KMS-11 (cell line): ENCODE measurements at regions not wholly inside any gene's neighbourhood (a gene's known extent, or its start where the extent isn't known, plus 50 kb on each side); places are given as distances from the start of the nearest gene placed in this dataset.
"Not testable (repeated sequence)": the region's sequence is repeated elsewhere in the genome, so short reads cannot be mapped to it uniquely, and the experiment has no call there.

Experiments used
- H2AFZ ChIP-seq: fragments of 200-600 bp; sonication (generic); 2 replicates; pipeline ENCODE4 v1.6.1; 2016; ENCODE audit warnings: antibody characterized with exemption, mixed run types, low read depth
- H3K27ac ChIP-seq: fragments of 200-600 bp; sonication (generic); 2 replicates; pipeline ENCODE4 v1.6.1; 2016; ENCODE audit warnings: mild to moderate bottlenecking, mixed run types
- H3K27me3 ChIP-seq: fragments of 200-600 bp; sonication (generic); 2 replicates; pipeline ENCODE4 v1.6.1; 2017; ENCODE audit warnings: mild to moderate bottlenecking, low read depth, mixed run types, moderate library complexity; ENCODE audit not compliant: insufficient read depth
- H3K36me3 ChIP-seq: fragments of 200-600 bp; sonication (generic); 2 replicates; pipeline ENCODE4 v1.6.1; 2017; ENCODE audit warnings: mild to moderate bottlenecking, mixed run types; ENCODE audit not compliant: insufficient read depth
- H3K4me1 ChIP-seq: fragments of 200-600 bp; sonication (generic); 2 replicates; pipeline ENCODE4 v1.6.1; 2016; ENCODE audit warnings: mild to moderate bottlenecking, low read depth, mixed run types; ENCODE audit not compliant: poor library complexity, severe bottlenecking
- H3K4me2 ChIP-seq: fragments of 200-600 bp; sonication (generic); 2 replicates; pipeline ENCODE4 v1.7.0; 2016; ENCODE audit warnings: mild to moderate bottlenecking, mixed run types
- H3K4me3 ChIP-seq: fragments of 200-600 bp; sonication (generic); IDR thresholded peaks from 2 replicates; pipeline ENCODE4 v1.6.1; 2017; ENCODE audit warnings: low read depth, low read length, mixed read lengths; ENCODE audit not compliant: insufficient read depth
- H3K79me2 ChIP-seq: fragments of 200-600 bp; sonication (generic); 2 replicates; pipeline ENCODE4 v1.6.1; 2016; ENCODE audit warnings: low read depth, mixed run types; ENCODE audit not compliant: insufficient read depth
- H3K9ac ChIP-seq: fragments of 200-600 bp; sonication (generic); 2 replicates; pipeline ENCODE4 v1.6.1; 2016; ENCODE audit warnings: mild to moderate bottlenecking, mixed run types
- H4K20me1 ChIP-seq: fragments of 200-600 bp; sonication (generic); 2 replicates; pipeline ENCODE4 v1.6.1; 2016; ENCODE audit warnings: mild to moderate bottlenecking, mixed run types; ENCODE audit not compliant: insufficient read depth
- CTCF ChIP-seq: fragments of 200-600 bp; sonication (generic); conservative IDR thresholded peaks from 2 replicates; pipeline ENCODE4 v1.6.1; 2017; ENCODE audit warnings: low read depth, mild to moderate bottlenecking, antibody characterized with exemption, low read length, moderate library complexity, mixed read lengths

- H3K36me3 ChIP-seq: no peaks in the 10 kb centered on the region
- no peak overlapping the region for H3K27ac ChIP-seq
- H3K4me1 ChIP-seq: no peaks in the 10 kb centered on the region
- H3K4me3 ChIP-seq: no peak overlapping the region
- H3K79me2 ChIP-seq: no peaks in the 10 kb centered on the region
- no peak overlapping the region for H3K4me2 ChIP-seq
- H2AFZ ChIP-seq: no peak overlapping the region
- H3K27me3 ChIP-seq: no peaks in the 10 kb centered on the region
- no peak for TF ChIP-seq CTCF
- no peaks in the 10 kb centered on the region for H4K20me1 ChIP-seq
- H3K9ac ChIP-seq: no peak overlapping the region
These were observed 77.8 kb upstream of the EHBP1 start for GRCh38 chr2:62627667-62628066.

- H3K4me1 ChIP-seq: no peaks in the 10 kb centered on the region
- no peaks in the 10 kb centered on the region for H4K20me1 ChIP-seq
- no peak overlapping the region for H3K27ac ChIP-seq
- H3K79me2 ChIP-seq: no peaks in the 10 kb centered on the region
- H2AFZ ChIP-seq: no peak overlapping the region
- no peak overlapping the region for H3K9ac ChIP-seq
- no peak overlapping the region for H3K4me3 ChIP-seq
- no peaks in the 10 kb centered on the region for H3K27me3 ChIP-seq
- TF ChIP-seq CTCF: no peak
- H3K4me2 ChIP-seq: no peak overlapping the region
- H3K36me3 ChIP-seq: no peaks in the 10 kb centered on the region
These were observed 80.7 kb upstream of the EHBP1 start for GRCh38 chr2:62624855-62625254.

GRCh38 chr2:62616486-62616885, 89.0 kb upstream of the EHBP1 start:
- not testable (repeated sequence) for H3K4me3 ChIP-seq, H3K27ac ChIP-seq, H3K4me2 ChIP-seq, H3K9ac ChIP-seq, H3K36me3 ChIP-seq, H2AFZ ChIP-seq, H3K4me1 ChIP-seq, H3K27me3 ChIP-seq, H3K79me2 ChIP-seq, H4K20me1 ChIP-seq

- Histone ChIP-seq H2AFZ (no peak overlapping the region), H3K79me2 (no peaks in the 10 kb centered on the region), H3K9ac (no peak overlapping the region), H4K20me1 (no peaks in the 10 kb centered on the region), H3K4me2 (no peak overlapping the region), H3K4me3 (no peak overlapping the region), H3K36me3 (no peaks in the 10 kb centered on the region), H3K27me3 (no peaks in the 10 kb centered on the region), H3K27ac (no peak overlapping the region), H3K4me1 (no peaks in the 10 kb centered on the region)
- no peak for TF ChIP-seq CTCF
These were observed 93.7 kb upstream of the EHBP1 start for GRCh38 chr2:62611854-62612253.

GRCh38 chr2:62605471-62605870, 99.5 kb upstream of the TMEM17 start:
- H3K4me2 ChIP-seq, H3K4me3 ChIP-seq, H3K9ac ChIP-seq, H3K36me3 ChIP-seq, H3K79me2 ChIP-seq, H3K27ac ChIP-seq, H2AFZ ChIP-seq, H3K4me1 ChIP-seq, H4K20me1 ChIP-seq, H3K27me3 ChIP-seq: not testable (repeated sequence)

- Histone ChIP-seq H2AFZ (no peak overlapping the region), H3K4me1 (no peaks in the 10 kb centered on the region), H3K4me3 (no peak overlapping the region), H3K27ac (no peak overlapping the region), H3K27me3 (no peaks in the 10 kb centered on the region), H3K9ac (no peak overlapping the region), H3K36me3 (no peaks in the 10 kb centered on the region), H4K20me1 (no peaks in the 10 kb centered on the region), H3K79me2 (no peaks in the 10 kb centered on the region), H3K4me2 (no peak overlapping the region)
- no peak for TF ChIP-seq CTCF
These were observed 98.3 kb upstream of the TMEM17 start for GRCh38 chr2:62604336-62604735.
